HG02885 (cell line): ENCODE measurements at regions not wholly inside any gene's neighbourhood (a gene's known extent, or its start where the extent isn't known, plus 50 kb on each side); places are given as distances from the start of the nearest gene placed in this dataset.

Experiments used
- ATAC-seq: cut with Tn5 transposase; IDR thresholded peaks from one replicate; pipeline ENCODE4 v1.9.1; 2021; ENCODE audit warnings: mild to moderate bottlenecking; ENCODE audit not compliant: unreplicated experiment, poor library complexity

DNA sequence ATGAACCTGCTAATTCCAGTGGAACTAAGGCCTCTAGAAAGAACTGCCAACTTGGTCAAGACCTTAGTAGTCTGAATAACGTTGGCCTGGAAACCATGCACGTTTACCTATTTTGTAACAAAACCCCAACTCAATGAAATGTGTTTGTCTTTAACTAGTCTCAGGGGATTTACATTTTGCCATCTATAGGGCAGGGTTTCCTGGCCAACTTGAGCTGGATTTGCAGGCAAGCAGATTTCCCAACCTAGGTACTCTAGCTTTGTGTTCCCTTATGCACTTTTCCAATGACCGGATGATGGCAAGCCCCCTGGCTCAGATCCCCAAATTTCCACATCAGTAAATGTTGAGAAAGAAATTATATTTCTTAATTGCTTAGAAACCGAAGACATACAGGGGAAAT lies 114.5 kb downstream of the IRS2 start:
- no peak for ATAC-seq

DNA sequence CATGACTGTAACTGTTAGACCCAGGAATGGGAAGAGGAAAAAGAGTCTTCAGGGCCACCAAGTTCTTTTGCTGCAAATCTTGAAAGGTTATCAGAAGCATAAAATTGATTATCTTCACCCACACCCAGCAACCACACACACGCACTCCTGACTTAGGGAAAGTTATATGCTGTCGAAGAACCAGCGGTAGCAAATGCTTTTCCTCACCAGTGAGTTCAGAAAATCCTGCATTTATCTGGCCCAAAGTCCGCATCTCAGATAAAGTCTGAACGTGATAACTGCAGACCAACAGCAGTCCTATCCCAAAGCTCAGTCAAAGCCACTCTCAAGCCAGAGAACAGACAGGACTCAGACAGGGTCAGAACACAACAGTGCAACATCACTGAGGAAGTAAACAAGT lies 115.6 kb downstream of the IRS2 start:
- no peak for ATAC-seq

DNA sequence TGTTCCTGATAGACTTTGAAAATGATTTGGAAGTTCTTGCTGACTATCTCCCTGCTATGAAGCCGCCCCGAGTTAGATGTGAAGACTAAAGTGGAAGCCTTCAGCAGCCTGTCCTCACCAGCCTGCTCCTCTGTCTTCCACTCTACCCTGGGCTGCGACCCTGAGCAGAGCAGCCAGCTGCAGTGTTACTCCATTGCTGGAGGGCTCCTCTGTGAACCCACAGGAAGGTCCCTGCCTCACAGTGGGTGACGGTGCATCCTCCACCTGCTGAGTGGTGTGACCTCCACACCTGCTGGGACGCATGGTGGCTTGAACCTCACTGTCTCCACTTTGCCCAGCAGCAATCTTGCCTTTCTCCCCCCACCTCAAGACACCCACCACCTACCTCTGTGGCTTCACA lies 116.4 kb downstream of the IRS2 start:
- ATAC-seq: no peak

DNA sequence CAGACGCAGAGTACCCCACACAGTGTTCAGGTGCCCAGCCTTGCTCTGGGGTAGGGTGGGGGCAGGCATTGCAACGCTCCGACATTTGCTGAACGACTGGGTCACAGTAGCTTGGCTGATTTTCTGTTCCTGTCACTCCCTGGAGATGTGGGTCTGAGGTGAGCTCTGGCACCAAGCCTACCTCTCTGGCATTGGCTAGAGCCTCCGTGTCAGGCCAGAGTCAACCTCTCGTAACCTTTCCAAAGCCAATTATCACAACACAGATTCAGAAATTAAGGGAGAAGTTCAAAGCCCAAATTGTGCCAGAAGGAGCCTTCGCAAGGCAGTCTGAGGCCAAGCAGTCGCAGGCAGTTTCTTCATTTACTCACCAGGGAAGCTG lies 117.2 kb downstream of the IRS2 start:
- no peak for ATAC-seq

DNA sequence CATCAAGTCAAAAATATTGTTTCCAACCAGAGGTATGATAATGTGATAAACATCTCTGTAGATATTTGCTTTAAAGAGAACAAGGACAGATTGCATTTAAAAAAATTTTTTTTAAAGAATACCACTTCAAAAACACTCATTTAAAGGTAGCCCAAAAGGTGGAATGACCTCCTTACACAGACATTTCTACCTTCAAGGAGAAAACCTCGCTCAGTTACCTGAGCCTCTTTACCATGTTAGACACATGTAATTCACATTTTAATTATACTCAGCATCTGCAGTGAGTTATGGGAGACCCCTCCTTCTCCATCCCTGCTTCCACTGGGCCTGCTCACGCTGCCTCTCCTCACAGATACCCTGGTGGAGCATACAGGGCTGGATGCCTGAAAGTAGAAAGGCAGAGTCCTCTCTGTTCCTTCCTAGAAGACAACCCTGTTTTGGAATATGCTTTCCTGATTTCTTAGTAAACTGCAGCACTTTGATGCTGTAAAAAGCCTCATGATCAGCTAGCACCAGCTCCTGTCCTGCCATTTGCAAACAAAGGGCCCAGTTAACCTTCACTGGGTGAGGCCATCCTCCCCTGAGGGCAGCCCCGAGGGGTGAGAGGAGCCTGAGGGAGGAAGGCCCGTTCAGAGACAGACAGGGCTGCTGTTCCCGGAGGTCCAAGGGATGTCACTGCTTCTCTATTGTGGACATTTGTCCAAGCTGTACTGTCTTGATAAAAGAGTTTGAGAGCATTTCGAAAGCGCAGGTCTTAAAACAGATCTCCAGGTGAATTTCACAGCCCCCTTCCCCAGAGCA lies 117.8 kb downstream of the IRS2 start:
- ATAC-seq: no peak

DNA sequence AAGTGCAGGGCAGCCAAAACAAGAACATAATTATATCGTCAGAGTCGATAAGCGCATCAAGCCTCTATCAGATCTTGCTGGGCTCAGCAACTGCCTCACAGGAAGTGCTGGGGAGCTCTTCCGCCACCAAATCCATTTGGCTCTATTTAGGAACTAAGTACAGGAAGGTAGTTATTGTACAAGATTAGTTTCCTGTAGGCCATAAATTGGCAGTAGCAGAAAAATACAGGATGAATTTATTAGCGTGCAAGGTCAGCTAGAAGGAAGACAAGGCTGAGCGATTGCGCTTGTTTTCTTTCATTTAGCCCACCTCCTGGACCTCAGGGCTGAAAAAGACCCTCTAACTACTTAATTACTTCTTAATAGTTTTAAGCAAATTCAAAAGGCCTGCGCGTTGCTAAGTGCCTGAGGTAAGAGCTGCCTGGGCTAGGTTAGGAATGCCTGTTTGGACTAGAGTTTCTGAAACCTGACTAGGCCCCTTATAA lies 118.5 kb downstream of the IRS2 start:
- ATAC-seq: no peak

DNA sequence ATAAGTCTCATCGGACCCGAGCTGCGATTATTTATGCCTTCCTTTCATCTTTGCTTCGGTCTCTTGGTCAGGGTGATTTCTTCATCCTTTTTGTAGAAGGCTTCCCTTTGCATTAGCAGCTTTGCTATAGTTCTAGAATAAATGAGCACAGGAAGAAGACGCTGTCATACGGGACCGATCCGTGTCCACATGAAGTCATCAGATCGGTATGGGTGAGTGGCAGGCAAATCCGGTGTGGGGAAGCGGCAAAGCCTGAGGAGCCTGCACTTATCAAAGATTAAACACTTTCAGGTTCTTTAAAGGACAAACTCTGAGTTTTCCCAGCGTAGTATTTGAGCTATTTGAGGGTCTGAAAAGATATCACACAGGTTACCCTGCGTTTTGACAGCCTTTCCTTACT lies 119.3 kb downstream of the IRS2 start:
- no peak for ATAC-seq

DNA sequence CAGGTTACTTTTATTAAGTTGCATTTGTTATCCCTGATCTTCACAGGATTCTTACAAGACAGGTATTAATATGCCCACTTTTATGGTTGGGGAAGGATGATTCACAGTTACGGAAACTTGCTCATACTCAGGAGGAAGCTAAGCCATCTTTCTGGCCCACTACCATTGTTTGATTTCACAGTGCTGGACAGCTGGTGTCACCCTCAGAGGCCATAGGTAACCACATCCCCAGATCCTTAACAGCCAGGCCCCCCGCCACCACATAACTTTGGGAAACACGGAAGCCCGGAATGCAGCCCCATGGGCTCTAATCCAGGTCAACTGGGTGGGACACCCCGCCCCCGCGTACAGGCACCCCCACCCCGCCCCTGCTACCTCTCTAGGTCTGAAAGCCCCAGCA lies 119.7 kb downstream of the IRS2 start:
- no peak for ATAC-seq

DNA sequence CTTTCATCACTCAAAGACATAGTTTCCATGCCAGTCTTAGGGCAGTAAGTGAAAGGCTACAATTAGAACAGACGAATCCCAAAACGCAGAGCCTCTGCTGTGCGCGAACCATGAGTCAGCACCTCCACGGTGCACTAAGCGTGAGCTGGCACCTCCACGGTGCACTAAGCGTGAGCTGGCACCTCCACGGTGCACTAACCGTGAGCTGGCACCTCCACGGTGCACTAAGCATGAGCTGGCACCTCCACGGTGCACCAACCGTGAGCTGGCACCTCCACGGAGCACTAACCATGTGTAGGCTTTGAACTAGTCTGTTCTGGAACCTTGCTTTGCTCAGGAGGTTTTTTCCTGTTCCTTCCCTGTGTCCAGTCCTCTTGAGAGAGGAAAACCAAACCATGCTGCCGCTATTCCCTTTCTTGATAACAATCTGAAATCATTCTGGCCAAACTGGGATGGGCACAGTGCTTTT lies 120.6 kb downstream of the IRS2 start:
- ATAC-seq: no peak

DNA sequence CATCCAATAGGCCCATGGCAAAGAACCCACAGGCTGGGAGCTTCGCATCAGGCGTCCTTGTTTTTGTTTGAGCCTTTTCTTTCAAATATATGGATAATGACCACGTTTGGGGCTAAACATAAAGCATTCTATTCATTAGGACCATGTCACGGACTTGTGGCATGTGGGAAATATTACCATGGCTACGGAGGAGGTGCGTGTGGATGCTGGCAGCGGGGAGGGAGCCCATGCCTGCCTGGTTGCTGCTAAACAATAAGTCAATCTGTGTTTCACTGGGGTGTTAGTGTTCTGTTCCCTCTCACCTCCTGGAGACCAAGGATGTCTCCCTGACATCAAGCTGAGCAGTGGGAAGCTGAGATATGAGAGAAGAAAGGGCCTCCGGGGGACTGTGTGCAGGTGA lies 121.1 kb downstream of the IRS2 start:
- ATAC-seq: no peak

DNA sequence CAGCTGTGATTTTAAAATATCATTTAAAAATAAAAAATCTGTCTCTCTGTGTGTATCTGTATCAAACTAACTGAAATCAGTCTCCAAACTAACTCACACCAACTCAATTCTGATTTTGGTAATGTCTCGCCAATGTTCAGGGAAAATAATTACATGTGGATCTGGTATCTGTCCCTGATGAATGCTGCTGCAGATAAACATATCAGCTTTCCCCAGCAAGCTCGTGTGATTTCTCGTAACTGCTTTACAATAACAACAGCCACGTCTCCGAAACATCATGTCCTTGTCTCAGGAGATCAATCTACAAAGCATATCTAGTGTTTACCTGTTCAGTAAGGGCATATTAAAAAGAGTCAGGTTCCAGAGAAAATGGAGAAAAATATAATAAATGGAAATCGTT lies 129.0 kb downstream of the IRS2 start:
- no peak for ATAC-seq

DNA sequence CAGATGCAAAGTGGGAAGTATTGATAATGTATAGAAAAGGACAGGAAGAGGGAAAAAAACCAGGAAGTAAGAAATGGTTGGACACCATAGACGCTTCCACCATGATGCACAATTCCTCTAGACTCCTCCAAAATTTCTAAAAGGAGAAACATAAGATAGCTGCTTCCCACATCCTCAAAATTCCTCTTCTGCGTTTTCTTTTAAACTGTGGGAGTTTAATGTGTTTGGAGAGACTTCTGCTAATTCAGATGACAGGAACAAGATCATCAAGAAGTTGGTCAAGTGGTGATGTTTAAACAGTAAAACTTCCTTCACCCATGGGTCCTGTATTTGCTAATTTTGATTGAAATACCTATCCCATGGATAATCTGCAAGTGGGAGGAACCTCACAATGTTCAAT lies 130.2 kb downstream of the IRS2 start:
- ATAC-seq: no peak

DNA sequence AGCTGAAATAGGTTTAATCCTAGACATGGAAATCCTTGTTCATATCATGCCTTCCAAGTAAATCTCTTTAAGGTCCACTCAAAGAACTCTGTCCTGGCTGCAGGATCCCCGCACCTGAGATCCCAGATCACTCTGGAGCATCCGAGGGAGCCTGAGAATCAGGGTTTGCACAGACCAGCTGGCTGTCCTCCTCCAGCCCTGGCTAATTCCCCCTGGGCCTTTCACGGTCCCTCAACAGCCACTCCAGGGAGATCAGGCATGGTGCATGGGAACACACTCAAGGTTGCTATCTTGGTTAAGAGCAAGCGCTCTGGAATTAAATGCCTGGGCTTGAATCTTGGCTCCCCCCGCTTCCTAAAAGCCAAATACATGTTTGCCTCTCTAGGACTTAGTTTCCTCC lies 130.8 kb downstream of the IRS2 start:
- no peak for ATAC-seq

DNA sequence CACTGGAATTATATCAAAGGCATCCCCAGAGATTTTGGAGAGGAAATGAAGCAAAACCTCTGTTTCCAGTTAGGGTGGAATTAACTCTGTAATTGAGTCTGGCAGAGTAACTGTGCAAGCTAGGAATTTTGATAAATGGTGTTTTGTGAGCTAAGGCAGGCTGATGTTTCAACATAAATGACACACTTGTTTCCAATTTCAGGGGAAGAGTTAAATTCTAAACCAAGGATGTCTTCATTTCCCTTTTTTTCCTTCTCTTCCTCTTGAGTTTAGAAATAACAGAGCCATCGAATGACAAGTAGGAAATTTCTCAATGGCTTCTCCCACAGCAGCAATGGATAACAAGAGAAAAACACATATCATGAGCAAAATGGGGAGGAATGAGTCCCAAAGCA lies 131.2 kb downstream of the IRS2 start:
- no peak for ATAC-seq

DNA sequence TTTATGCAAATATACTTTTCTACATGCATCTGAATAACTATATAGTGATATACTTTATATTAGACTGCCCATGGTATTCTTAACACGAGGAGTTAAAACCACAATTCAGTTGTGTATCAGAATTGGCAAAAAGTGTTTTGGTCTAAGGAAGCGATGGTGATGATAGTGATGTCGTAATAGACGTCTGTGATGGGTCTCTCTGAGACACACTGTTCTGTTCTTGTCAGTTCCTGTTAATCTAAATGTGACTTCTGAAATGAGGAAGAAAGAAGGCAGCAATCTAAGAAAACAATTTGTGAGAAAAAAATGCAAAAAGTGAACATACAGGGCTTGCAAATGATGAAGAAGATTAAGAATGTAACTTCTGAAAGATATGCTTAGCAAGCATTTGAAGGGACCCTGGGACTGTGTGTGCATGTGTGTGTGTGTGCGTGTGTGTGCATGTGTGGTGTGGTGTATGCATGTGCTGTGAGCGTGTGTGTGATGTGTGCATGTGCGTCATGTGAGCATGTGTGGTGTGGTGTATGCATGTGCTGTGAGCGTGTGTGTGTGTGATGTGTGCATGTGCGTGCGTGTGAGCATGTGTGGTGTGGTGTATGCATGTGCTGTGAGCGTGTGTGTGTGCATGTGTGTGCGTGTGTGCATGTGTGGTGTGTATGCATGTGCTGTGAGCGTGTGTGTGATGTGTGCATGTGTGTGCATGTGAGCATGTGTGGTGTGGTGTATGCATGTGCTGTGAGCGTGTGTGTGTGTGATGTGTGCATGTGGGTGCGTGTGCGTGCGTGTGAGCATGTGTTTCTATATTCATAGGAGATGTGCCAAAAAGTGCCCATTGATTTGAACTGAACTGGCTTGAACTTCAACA lies 131.8 kb downstream of the IRS2 start:
- no peak for ATAC-seq

DNA sequence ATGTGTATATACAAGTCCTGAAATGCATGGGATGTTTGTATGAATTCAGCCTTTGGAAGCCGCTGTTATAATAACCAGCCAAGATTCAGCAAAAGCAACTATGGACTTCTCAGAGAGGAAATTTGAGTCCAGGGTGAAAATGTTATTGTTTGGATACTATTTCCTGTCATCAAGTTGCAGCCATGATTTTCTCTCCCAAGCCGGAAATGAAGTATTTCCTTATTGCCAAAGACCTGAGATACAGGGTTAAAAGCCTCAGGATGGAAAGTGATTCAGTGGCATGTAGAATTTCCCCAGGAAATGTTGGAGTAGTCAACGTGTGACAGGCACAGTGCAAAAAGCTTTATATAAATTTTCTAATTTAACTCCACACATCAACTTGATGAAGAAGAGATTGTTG lies 133.9 kb downstream of the IRS2 start:
- ATAC-seq: no peak

DNA sequence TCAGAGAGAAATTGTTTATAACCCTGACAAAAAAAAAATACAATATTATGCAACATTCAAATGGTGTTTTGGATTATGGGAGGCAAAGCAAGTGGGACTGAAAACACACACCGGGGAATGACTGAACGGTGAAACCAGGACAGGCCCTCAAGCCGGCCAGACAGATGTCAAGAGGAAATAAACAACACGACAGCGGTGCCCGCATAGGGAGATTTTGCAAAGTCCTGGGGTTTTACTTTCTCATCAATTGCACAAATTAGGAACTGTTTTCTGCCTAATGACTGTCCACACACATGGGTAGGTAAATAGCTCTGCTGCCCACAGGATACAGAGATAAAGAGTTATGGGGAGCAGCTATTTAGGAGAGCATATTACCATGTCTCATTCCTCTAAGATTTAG lies 134.5 kb downstream of the IRS2 start:
- ATAC-seq: no peak

DNA sequence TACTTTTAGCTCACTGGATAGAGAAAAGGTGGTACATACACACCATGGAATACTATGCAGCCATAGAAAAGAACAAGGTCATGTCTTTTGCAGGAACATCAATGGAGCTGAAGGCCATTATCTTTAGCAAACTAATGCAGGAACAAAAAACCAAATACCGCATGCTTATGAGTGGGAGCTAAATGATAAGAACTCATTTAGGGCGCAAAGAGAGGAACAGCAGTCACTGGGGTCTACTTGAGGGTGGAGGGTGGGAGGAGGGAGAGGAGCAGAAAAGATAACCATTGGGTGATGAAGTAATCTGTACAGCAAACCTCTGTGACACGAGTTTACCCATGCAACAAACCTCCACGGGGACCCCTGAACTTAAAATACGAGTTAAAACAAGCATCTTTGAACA lies 135.1 kb downstream of the IRS2 start:
- ATAC-seq: no peak

DNA sequence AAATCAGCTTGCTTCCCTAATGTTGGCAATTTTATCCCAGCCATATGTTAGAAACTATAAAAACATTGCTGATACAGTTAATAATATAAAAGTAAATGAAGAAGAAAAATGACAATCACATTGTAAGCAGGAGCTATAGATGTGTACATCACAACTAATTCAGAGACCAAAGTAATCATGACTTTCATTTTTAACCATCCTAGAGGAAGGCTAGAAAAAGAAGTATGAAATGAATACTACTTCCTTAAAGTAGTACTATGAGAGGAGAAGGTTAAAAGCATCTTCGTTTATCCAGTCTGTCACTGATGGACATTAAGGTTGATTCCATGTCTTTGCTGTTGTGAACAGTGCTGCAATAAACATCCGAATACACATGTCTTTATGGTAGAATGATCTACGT lies 135.5 kb downstream of the IRS2 start:
- no peak for ATAC-seq

DNA sequence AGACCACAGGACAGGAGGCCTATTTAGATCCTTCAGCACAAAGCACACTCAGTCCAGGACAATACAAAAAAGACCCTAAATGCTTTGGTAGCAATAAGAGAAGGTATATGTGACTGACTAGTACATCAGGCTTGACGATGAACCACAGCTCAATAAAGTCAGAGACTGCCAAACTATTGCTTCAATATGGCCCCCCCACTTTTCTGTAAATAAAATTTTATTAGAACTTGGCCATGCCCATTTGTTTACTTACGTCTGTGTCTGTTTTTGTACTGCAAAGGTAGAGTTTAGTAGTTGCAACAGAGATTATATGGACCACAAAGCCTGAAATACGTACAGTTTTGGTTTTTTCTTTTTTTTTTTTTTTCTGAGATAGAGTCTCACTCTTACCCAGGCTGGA lies 136.7 kb downstream of the IRS2 start:
- ATAC-seq: no peak

DNA sequence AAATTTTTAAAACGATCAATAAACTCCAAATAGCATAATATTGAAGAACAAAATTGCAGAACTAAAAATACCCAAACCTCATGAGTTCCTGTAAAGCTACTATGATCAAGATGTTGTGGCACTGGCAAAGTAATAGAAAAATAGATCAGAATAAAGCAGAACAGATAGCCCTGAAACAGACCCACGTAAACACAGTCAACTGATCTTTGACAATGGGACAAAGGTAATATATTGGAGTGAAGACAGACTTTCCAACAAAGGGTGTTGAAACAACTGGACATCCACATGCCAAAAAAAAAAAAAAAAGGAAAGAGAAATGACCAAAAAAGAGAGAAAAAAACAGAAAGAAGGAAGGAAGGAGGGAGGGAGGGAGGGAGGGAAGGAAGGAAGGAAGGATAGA lies 138.7 kb downstream of the IRS2 start:
- ATAC-seq: no peak

DNA sequence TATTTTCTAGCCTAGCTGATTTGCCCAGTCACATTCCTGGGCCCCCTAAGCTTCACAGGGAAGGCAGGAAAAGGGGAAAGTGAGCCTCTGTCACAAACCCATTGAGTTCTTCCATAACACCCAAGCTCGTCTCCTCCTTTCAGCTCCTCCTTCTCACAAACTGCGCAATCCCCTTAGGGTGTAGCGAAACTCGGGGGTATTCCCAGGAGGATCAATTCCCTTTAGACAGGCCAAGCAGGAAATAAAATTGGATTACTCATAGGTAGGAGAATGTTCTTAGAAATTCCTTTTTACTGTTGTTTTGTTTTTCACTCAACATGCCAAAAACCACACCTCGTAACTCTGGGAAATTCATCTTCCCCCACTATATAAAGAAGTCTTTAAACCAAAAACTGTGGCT lies 139.3 kb downstream of the IRS2 start:
- ATAC-seq: no peak
